Upper lobe of left lung (tissue), 4 donors: ENCODE measurements at regions not wholly inside any gene's neighbourhood (a gene's known extent, or its start where the extent isn't known, plus 50 kb on each side); places are given as distances from the start of the nearest gene placed in this dataset.

Source experiments
- CTCF ChIP-seq, 6 experiments: fragments of 450-650 bp in 4 of 6; fragments of 200-600 bp in 2 of 6; sonication (generic) in 2 of 6; IDR thresholded peaks; one replicate each; pipeline ENCODE4 v1.5.1; 2016 to 2019; ENCODE audit warnings: antibody characterized with exemption in 6 of 6
- EP300 ChIP-seq, 4 donors: sonication (generic); formaldehyde crosslinking; IDR thresholded peaks; one replicate each; pipeline ENCODE4 v1.5.1; 2017; ENCODE audit warnings: antibody characterized with exemption in 4 of 4, control low read depth in 2 of 4
- POLR2A ChIP-seq, 4 donors: fragments of 450-650 bp; IDR thresholded peaks; one replicate each; pipeline ENCODE4 v1.5.1; 2016 to 2017; ENCODE audit warnings: antibody characterized with exemption in 4 of 4, mild to moderate bottlenecking in 2 of 4
- POLR2AphosphoS5 ChIP-seq, 2 donors: sonication (generic); formaldehyde crosslinking; IDR thresholded peaks; one replicate each; pipeline ENCODE4 v1.5.1; 2017; ENCODE audit warnings: antibody characterized with exemption in 2 of 2

- TF ChIP-seq POLR2AphosphoS5 (IDR thresholded peaks at IDR 0.05) (no peak), CTCF (IDR thresholded peaks at IDR 0.05) (no peak), POLR2A (IDR thresholded peaks at IDR 0.05) (no peak), EP300 (IDR thresholded peaks at IDR 0.05) (no peak)
Observed at GRCh38 chr14:101383737-101384338, 177.5 kb upstream of the DIO3 start.
